BLaER1 treated with 17β-estradiol and CSF1 and Interleukin-3, amounts not matched to agents 10 nM and 100 nM (cell line): ENCODE measurements at regions not wholly inside any gene's neighbourhood (a gene's known extent, or its start where the extent isn't known, plus 50 kb on each side); places are given as distances from the start of the nearest gene placed in this dataset.

Source experiments
- H3K27ac ChIP-seq, 11 experiments: shearing (Covaris generic); formaldehyde crosslinking; 2 replicates each; pipeline ENCODE4 v1.8.1; 2022
- H3K27me3 ChIP-seq, 11 experiments: shearing (Covaris generic); formaldehyde crosslinking; 2 replicates each; pipeline ENCODE4 v1.8.1; 2022
- H3K36me3 ChIP-seq, 11 experiments: shearing (Covaris generic); formaldehyde crosslinking; 2 replicates each; pipeline ENCODE4 v1.8.1; 2022
- H3K4me1 ChIP-seq, 10 experiments: shearing (Covaris generic); formaldehyde crosslinking; 2 replicates each; pipeline ENCODE4 v1.8.1; 2022
- H3K4me2 ChIP-seq, 11 experiments: shearing (Covaris generic); formaldehyde crosslinking; 2 replicates each; pipeline ENCODE4 v1.8.1; 2022
- H3K4me3 ChIP-seq, 10 experiments: shearing (Covaris generic); formaldehyde crosslinking; 2 replicates each; pipeline ENCODE4 v1.8.1; 2022
- H3K9ac ChIP-seq, 11 experiments: shearing (Covaris generic); formaldehyde crosslinking; 2 replicates each; pipeline ENCODE4 v1.8.1; 2022
- H3K9me3 ChIP-seq, 11 experiments: shearing (Covaris generic); formaldehyde crosslinking; replicated peaks in 1 of 11; 2 replicates each; pipeline ENCODE4 v1.8.1; 2022
- H4K20me1 ChIP-seq, 11 experiments: shearing (Covaris generic); formaldehyde crosslinking; 2 replicates each; pipeline ENCODE4 v1.8.1; 2022
- Cebpa-rat ChIP-seq, 11 experiments: shearing (Covaris generic); IDR thresholded peaks; 2 replicates each; pipeline ENCODE4 v1.8.1; 2022

GRCh38 chr2:216281316-216281715 lies 91.0 kb downstream of the MARCHF4 start:
- TF ChIP-seq Cebpa-rat (IDR thresholded peaks at IDR 0.05), result no peak
- H4K20me1 ChIP-seq, result no peaks in the 10 kb centered on the region
- H3K4me1 ChIP-seq, result peaks cover 6 to 25% (median 18%) of the 10 kb centered on the region in 10 experiments
- no peak overlapping the region for H3K9ac ChIP-seq
- H3K27ac ChIP-seq, result no peak overlapping the region
- H3K9me3 ChIP-seq, result no peaks in the 10 kb centered on the region
- H3K4me3 ChIP-seq, result no peak overlapping the region
- no peaks in the 10 kb centered on the region for H3K36me3 ChIP-seq
- no peaks in the 10 kb centered on the region for H3K27me3 ChIP-seq
- peak overlapping the region in 3 of 11 experiments; percentile 13 to 73 (median 51); a peak in 5 of 22 replicates for H3K4me2 ChIP-seq

- Histone ChIP-seq H3K27ac (no peak overlapping the region), H3K4me1 (peaks cover 0 to 15% (median 7%) of the 10 kb centered on the region in 10 experiments; a peak in 13 of 20 replicates)
- TF ChIP-seq Cebpa-rat (IDR thresholded peaks at IDR 0.05), result no peak
Observed at GRCh38 chr2:216279459-216279858, 92.8 kb downstream of the MARCHF4 start.

GRCh38 chr2:216279031-216279430 lies 93.3 kb downstream of the MARCHF4 start:
- Histone ChIP-seq H3K4me1 (peaks cover 0 to 15% (median 7%) of the 10 kb centered on the region in 10 experiments; a peak in 13 of 20 replicates), H3K9ac (no peak overlapping the region), H3K27me3 (no peaks in the 10 kb centered on the region), H3K36me3 (no peaks in the 10 kb centered on the region), H3K9me3 (no peaks in the 10 kb centered on the region), H4K20me1 (no peaks in the 10 kb centered on the region; a peak in 1 of 22 replicates), H3K4me3 (no peak overlapping the region), H3K4me2 (no peak overlapping the region), H3K27ac (no peak overlapping the region)
- TF ChIP-seq Cebpa-rat (IDR thresholded peaks at IDR 0.05), result no peak

More at GRCh38 chr2:216279459-216279858, 92.8 kb downstream of the MARCHF4 start:
- Histone ChIP-seq H3K9me3 (no peaks in the 10 kb centered on the region), H4K20me1 (no peaks in the 10 kb centered on the region; a peak in 1 of 22 replicates), H3K9ac (no peak overlapping the region), H3K36me3 (no peaks in the 10 kb centered on the region), H3K4me2 (no peak overlapping the region), H3K4me3 (no peak overlapping the region), H3K27me3 (no peaks in the 10 kb centered on the region)

GRCh38 chr2:216275890-216276289 lies 96.4 kb downstream of the MARCHF4 start:
- no peaks in the 10 kb centered on the region for H3K27me3 ChIP-seq
- H3K9ac ChIP-seq, result no peak overlapping the region
- H3K36me3 ChIP-seq, result no peaks in the 10 kb centered on the region
- no peaks in the 10 kb centered on the region for H3K4me1 ChIP-seq
- TF ChIP-seq Cebpa-rat (IDR thresholded peaks at IDR 0.05), result no peak
- H3K4me3 ChIP-seq, result no peak overlapping the region
- no peaks in the 10 kb centered on the region; a peak in 1 of 22 replicates for H4K20me1 ChIP-seq
- H3K4me2 ChIP-seq, result no peak overlapping the region
- no peak overlapping the region for H3K27ac ChIP-seq
- H3K9me3 ChIP-seq, result peaks cover 0 to 5% (median 0%) of the 10 kb centered on the region in 11 experiments; a peak in 1 of 22 replicates

- Histone ChIP-seq H4K20me1 (no peaks in the 10 kb centered on the region; a peak in 1 of 22 replicates), H3K4me3 (no peak overlapping the region), H3K4me2 (no peak overlapping the region), H3K9ac (no peak overlapping the region), H3K9me3 (peaks cover 0 to 6% (median 0%) of the 10 kb centered on the region in 11 experiments; a peak in 1 of 22 replicates), H3K36me3 (no peaks in the 10 kb centered on the region), H3K27ac (no peak overlapping the region), H3K4me1 (peaks cover 0 to 5% (median 0%) of the 10 kb centered on the region in 10 experiments; a peak in 1 of 20 replicates), H3K27me3 (no peaks in the 10 kb centered on the region)
- no peak for TF ChIP-seq Cebpa-rat (IDR thresholded peaks at IDR 0.05)
Observed at GRCh38 chr2:216274194-216274840, 98.0 kb downstream of the MARCHF4 start.

- no peak for TF ChIP-seq Cebpa-rat (IDR thresholded peaks at IDR 0.05)
- Histone ChIP-seq H3K36me3 (no peaks in the 10 kb centered on the region), H3K9me3 (no peaks in the 10 kb centered on the region), H3K27me3 (no peaks in the 10 kb centered on the region), H3K4me2 (no peak overlapping the region), H3K4me3 (no peak overlapping the region), H3K4me1 (peaks cover 0 to 17% (median 13%) of the 10 kb centered on the region in 10 experiments; a peak in 13 of 20 replicates), H4K20me1 (no peaks in the 10 kb centered on the region), H3K27ac (no peak overlapping the region), H3K9ac (no peak overlapping the region)
Observed at GRCh38 chr2:216261042-216261537, 111.2 kb downstream of the MARCHF4 start.

GRCh38 chr2:216260629-216261028 lies 111.7 kb downstream of the MARCHF4 start:
- Histone ChIP-seq H3K4me2 (no peak overlapping the region), H3K27ac (no peak overlapping the region)

GRCh38 chr2:216259081-216259480 lies 113.2 kb downstream of the MARCHF4 start:
- Histone ChIP-seq H3K9me3 (no peaks in the 10 kb centered on the region), H3K4me1 (peaks cover 0 to 17% (median 13%) of the 10 kb centered on the region in 10 experiments; a peak in 13 of 20 replicates), H3K27ac (no peak overlapping the region), H4K20me1 (no peaks in the 10 kb centered on the region), H3K9ac (no peak overlapping the region), H3K27me3 (no peaks in the 10 kb centered on the region), H3K4me3 (no peak overlapping the region), H3K36me3 (no peaks in the 10 kb centered on the region), H3K4me2 (peak overlapping the region in 8 of 11 experiments; percentile 28 to 67 (median 50); a peak in 15 of 22 replicates)
- TF ChIP-seq Cebpa-rat (IDR thresholded peaks at IDR 0.05), result no peak

More at GRCh38 chr2:216260629-216261028, 111.7 kb downstream of the MARCHF4 start:
- no peak for TF ChIP-seq Cebpa-rat (IDR thresholded peaks at IDR 0.05)
- H3K4me3 ChIP-seq, result no peak overlapping the region
- peaks cover 0 to 17% (median 13%) of the 10 kb centered on the region in 10 experiments; a peak in 13 of 20 replicates for H3K4me1 ChIP-seq
- H3K9me3 ChIP-seq, result no peaks in the 10 kb centered on the region
- no peak overlapping the region for H3K9ac ChIP-seq
- no peaks in the 10 kb centered on the region for H3K36me3 ChIP-seq
- no peaks in the 10 kb centered on the region for H3K27me3 ChIP-seq
- no peaks in the 10 kb centered on the region for H4K20me1 ChIP-seq

- no peak overlapping the region for H3K4me3 ChIP-seq
- no peak for TF ChIP-seq Cebpa-rat (IDR thresholded peaks at IDR 0.05)
- H3K27me3 ChIP-seq, result no peaks in the 10 kb centered on the region
- no peak overlapping the region for H3K9ac ChIP-seq
- no peaks in the 10 kb centered on the region for H3K36me3 ChIP-seq
- H3K27ac ChIP-seq, result no peak overlapping the region
- H3K4me2 ChIP-seq, result no peak overlapping the region
- H3K4me1 ChIP-seq, result peaks cover 0 to 17% (median 13%) of the 10 kb centered on the region in 10 experiments; a peak in 13 of 20 replicates
- no peaks in the 10 kb centered on the region for H4K20me1 ChIP-seq
- no peaks in the 10 kb centered on the region for H3K9me3 ChIP-seq
Observed at GRCh38 chr2:216257089-216257488, 115.2 kb downstream of the MARCHF4 start.
